HL-60 (cell line): ENCODE measurements at regions not wholly inside any gene's neighbourhood (a gene's known extent, or its start where the extent isn't known, plus 50 kb on each side); places are given as distances from the start of the nearest gene placed in this dataset.

ENCODE experiments used
- DNase-seq, 2 experiments: peaks; one replicate each; pipeline ENCODE4 v3.0.0-alpha.2; 2010 to 2020; ENCODE audit warnings: low read depth in 1 of 2, low spot score in 1 of 2
- H3K27ac ChIP-seq: fragments of 250-450 bp; sonication (Bioruptor Pico); replicated peaks from 2 replicates; pipeline ENCODE4 v1.5.1; 2020; ENCODE audit warnings: mild to moderate bottlenecking, moderate library complexity
- H3K27me3 ChIP-seq: fragments of 250-450 bp; sonication (Bioruptor Pico); 2 replicates; pipeline ENCODE4 v1.5.1; 2021; ENCODE audit warnings: mild to moderate bottlenecking, moderate library complexity; ENCODE audit not compliant: insufficient read depth, poor library complexity, severe bottlenecking
- H3K4me3 ChIP-seq: replicated peaks from 2 replicates; pipeline ENCODE4 v1.5.1; 2011; ENCODE audit warnings: mild to moderate bottlenecking, control low read depth, low read length; ENCODE audit not compliant: insufficient read depth
- CTCF ChIP-seq: IDR thresholded peaks from one replicate; pipeline ENCODE4 v1.5.1; 2011; ENCODE audit warnings: low read length, control low read depth, inconsistent platforms; ENCODE audit not compliant: insufficient read depth
- GABPA ChIP-seq: IDR thresholded peaks from 2 replicates; pipeline ENCODE4 v1.6.1; 2012; ENCODE audit warnings: low read depth
- POLR2AphosphoS5 ChIP-seq: IDR thresholded peaks from 2 replicates; pipeline ENCODE4 v1.6.1; 2012; ENCODE audit warnings: low read depth
- REST ChIP-seq: IDR thresholded peaks from 2 replicates; pipeline ENCODE4 v1.6.1; 2012; ENCODE audit warnings: low read depth; ENCODE audit not compliant: insufficient replicate concordance
- SPI1 ChIP-seq: IDR thresholded peaks from 2 replicates; pipeline ENCODE4 v1.6.1; 2012; ENCODE audit warnings: low read depth, mild to moderate bottlenecking, borderline replicate concordance

- Histone ChIP-seq H3K27ac (no peak overlapping the region), H3K4me3 (no peak overlapping the region), H3K27me3 (no peaks in the 10 kb centered on the region)
- TF ChIP-seq POLR2AphosphoS5, result no peak
- no peak for TF ChIP-seq GABPA
- no peak for TF ChIP-seq REST
- TF ChIP-seq CTCF, result no peak
- no peak for TF ChIP-seq SPI1
- DNase-seq, result no peak
Observed at GRCh38 chr3:27878014-27878383, 155.9 kb upstream of the EOMES start.

GRCh38 chr3:27880969-27881892, 159.1 kb upstream of the EOMES start:
- Histone ChIP-seq H3K27me3 (no peaks in the 10 kb centered on the region), H3K4me3 (no peak overlapping the region)
- peak in 1 of 2 experiments; percentile 7 for DNase-seq

GRCh38 chr3:27883266-27883665, 161.1 kb upstream of the EOMES start:
- Histone ChIP-seq H3K4me3 (no peak overlapping the region), H3K27ac (no peak overlapping the region), H3K27me3 (no peaks in the 10 kb centered on the region)
- TF ChIP-seq CTCF (no peak), SPI1 (no peak), GABPA (no peak), POLR2AphosphoS5 (no peak), REST (no peak)
- DNase-seq, result no peak

More at GRCh38 chr3:27880969-27881892, 159.1 kb upstream of the EOMES start:
- no peak for TF ChIP-seq REST
- peak; percentile 61 for TF ChIP-seq SPI1
- no peak overlapping the region for H3K27ac ChIP-seq
